ENCODE measurements at regions not wholly inside any gene's neighbourhood (a gene's known extent, or its start where the extent isn't known, plus 50 kb on each side); places are given as distances from the start of the nearest gene placed in this dataset.

DNA sequence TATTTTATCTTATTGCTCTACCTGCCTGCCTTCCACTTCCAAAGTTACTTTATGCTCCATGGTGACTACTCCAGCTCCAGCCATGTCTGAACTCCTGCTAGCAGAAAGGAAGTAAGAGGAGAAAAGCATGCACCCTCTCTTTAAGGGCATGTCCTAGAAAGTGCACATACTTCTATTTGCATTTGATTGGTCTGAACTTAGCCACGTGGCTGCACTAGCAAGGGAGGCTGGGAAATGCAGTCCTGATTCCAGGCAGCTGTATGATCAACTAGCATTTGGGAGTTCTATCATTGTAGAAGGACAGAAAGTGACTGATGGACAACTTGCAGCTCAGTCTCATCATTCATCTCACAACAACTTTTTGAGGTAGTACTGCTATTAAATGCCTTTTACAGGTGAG is 515.7 kb downstream of the BUD13 start:
- Histone ChIP-seq H3K4me3 (ENCODE audit: low read depth in 1 of 3, low read length in 3 of 3) (no peak overlapping the region), H3K36me3 (ENCODE audit: control insufficient read depth in 4 of 4, insufficient read depth in 3 of 4, low read depth in 1 of 4, low read length in 3 of 4) (no peaks in the 10 kb centered on the region), H3K9ac (ENCODE audit: low read depth in 1 of 2, low read length in 2 of 2) (no peak overlapping the region), H3K27me3 (ENCODE audit: control insufficient read depth in 4 of 4, insufficient read depth in 4 of 4, low read length in 3 of 4) (peaks cover 0 to 2% (median 0%) of the 10 kb centered on the region in 4 donors), H3K4me1 (ENCODE audit: control insufficient read depth in 4 of 4, insufficient read depth in 4 of 4, low read length in 3 of 4) (no peaks in the 10 kb centered on the region), H3K27ac (ENCODE audit: low read depth in 1 of 2, low read length in 2 of 2) (no peak overlapping the region), H3K9me3 (ENCODE audit: control insufficient read depth in 4 of 4, low read length in 3 of 4) (no peaks in the 10 kb centered on the region)
- DNase-seq (ENCODE audit: low spot score), result no peak
- TF ChIP-seq, protein P1, sequence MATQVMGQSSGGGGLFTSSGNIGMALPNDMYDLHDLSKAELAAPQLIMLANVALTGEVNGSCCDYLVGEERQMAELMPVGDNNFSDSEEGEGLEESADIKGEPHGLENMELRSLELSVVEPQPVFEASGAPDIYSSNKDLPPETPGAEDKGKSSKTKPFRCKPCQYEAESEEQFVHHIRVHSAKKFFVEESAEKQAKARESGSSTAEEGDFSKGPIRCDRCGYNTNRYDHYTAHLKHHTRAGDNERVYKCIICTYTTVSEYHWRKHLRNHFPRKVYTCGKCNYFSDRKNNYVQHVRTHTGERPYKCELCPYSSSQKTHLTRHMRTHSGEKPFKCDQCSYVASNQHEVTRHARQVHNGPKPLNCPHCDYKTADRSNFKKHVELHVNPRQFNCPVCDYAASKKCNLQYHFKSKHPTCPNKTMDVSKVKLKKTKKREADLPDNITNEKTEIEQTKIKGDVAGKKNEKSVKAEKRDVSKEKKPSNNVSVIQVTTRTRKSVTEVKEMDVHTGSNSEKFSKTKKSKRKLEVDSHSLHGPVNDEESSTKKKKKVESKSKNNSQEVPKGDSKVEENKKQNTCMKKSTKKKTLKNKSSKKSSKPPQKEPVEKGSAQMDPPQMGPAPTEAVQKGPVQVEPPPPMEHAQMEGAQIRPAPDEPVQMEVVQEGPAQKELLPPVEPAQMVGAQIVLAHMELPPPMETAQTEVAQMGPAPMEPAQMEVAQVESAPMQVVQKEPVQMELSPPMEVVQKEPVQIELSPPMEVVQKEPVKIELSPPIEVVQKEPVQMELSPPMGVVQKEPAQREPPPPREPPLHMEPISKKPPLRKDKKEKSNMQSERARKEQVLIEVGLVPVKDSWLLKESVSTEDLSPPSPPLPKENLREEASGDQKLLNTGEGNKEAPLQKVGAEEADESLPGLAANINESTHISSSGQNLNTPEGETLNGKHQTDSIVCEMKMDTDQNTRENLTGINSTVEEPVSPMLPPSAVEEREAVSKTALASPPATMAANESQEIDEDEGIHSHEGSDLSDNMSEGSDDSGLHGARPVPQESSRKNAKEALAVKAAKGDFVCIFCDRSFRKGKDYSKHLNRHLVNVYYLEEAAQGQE (IDR thresholded peaks at IDR 0.05), result no peak
- no peak for TF ChIP-seq SP1 (IDR thresholded peaks at IDR 0.05)
- no peak for TF ChIP-seq RAD21 (IDR thresholded peaks at IDR 0.05)
- TF ChIP-seq, protein P2, sequence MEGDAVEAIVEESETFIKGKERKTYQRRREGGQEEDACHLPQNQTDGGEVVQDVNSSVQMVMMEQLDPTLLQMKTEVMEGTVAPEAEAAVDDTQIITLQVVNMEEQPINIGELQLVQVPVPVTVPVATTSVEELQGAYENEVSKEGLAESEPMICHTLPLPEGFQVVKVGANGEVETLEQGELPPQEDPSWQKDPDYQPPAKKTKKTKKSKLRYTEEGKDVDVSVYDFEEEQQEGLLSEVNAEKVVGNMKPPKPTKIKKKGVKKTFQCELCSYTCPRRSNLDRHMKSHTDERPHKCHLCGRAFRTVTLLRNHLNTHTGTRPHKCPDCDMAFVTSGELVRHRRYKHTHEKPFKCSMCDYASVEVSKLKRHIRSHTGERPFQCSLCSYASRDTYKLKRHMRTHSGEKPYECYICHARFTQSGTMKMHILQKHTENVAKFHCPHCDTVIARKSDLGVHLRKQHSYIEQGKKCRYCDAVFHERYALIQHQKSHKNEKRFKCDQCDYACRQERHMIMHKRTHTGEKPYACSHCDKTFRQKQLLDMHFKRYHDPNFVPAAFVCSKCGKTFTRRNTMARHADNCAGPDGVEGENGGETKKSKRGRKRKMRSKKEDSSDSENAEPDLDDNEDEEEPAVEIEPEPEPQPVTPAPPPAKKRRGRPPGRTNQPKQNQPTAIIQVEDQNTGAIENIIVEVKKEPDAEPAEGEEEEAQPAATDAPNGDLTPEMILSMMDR (IDR thresholded peaks at IDR 0.05; ENCODE audit: low read depth, low read length, missing input control), result no peak
- no peak for TF ChIP-seq JUND (IDR thresholded peaks at IDR 0.05)
- TF ChIP-seq HNF4G (IDR thresholded peaks at IDR 0.05), result no peak
- no peak for TF ChIP-seq EGR1 (IDR thresholded peaks at IDR 0.05; ENCODE audit: low read depth in 2 of 2)
- TF ChIP-seq, protein P3, sequence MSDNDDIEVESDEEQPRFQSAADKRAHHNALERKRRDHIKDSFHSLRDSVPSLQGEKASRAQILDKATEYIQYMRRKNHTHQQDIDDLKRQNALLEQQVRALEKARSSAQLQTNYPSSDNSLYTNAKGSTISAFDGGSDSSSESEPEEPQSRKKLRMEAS (IDR thresholded peaks at IDR 0.05), result no peak
- TF ChIP-seq, protein P4, sequence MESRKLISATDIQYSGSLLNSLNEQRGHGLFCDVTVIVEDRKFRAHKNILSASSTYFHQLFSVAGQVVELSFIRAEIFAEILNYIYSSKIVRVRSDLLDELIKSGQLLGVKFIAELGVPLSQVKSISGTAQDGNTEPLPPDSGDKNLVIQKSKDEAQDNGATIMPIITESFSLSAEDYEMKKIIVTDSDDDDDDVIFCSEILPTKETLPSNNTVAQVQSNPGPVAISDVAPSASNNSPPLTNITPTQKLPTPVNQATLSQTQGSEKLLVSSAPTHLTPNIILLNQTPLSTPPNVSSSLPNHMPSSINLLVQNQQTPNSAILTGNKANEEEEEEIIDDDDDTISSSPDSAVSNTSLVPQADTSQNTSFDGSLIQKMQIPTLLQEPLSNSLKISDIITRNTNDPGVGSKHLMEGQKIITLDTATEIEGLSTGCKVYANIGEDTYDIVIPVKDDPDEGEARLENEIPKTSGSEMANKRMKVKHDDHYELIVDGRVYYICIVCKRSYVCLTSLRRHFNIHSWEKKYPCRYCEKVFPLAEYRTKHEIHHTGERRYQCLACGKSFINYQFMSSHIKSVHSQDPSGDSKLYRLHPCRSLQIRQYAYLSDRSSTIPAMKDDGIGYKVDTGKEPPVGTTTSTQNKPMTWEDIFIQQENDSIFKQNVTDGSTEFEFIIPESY (IDR thresholded peaks at IDR 0.05), result no peak
- no peak for TF ChIP-seq RXRA (IDR thresholded peaks at IDR 0.05)
- no peak for TF ChIP-seq TAF1 (conservative IDR thresholded peaks at IDR 0.05)
- TF ChIP-seq, protein P5, sequence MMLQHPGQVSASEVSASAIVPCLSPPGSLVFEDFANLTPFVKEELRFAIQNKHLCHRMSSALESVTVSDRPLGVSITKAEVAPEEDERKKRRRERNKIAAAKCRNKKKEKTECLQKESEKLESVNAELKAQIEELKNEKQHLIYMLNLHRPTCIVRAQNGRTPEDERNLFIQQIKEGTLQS (IDR thresholded peaks at IDR 0.05), result no peak
- 5% methylated on average over 1 of the region's 1 CpG for WGBS

DNA sequence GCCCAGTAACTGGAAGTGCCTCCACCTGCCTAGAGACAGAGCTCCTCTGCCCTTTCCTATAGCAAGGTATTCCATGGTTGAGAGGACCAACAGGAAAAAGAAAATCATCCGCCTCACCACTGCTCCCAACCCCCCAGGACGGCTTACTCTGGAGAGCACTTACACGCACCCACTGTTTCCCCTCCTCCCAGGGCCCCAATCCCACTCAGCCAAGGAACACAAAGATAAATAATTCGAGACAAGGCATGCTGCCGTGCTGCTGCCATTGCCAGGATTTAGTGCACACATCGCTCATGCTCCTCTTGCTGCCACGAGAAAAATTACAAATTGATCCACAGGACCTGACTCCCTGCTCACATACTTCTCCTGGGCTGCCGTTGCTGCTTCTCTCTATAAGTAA is 516.6 kb downstream of the BUD13 start:
- DNase-seq (ENCODE audit: low spot score), result no peak
- TF ChIP-seq, protein P3 (IDR thresholded peaks at IDR 0.05), result no peak
- no peak for TF ChIP-seq TAF1 (conservative IDR thresholded peaks at IDR 0.05)
- TF ChIP-seq NR2F2 (IDR thresholded peaks at IDR 0.05), result no peak
- TF ChIP-seq JUND (IDR thresholded peaks at IDR 0.05), result no peak
- TF ChIP-seq FOXA1 (IDR thresholded peaks at IDR 0.05), result no peak
- TF ChIP-seq GABPA (IDR thresholded peaks at IDR 0.05 in 1 of 2, conservative IDR thresholded peaks at IDR 0.05 in 1 of 2), result no peak
- TF ChIP-seq, protein P2 (IDR thresholded peaks at IDR 0.05; ENCODE audit: low read depth, low read length, missing input control), result no peak
- no peak for TF ChIP-seq YY1 (IDR thresholded peaks at IDR 0.05)
- TF ChIP-seq SP1 (IDR thresholded peaks at IDR 0.05), result no peak
- no peak for TF ChIP-seq EGR1 (IDR thresholded peaks at IDR 0.05; ENCODE audit: low read depth in 2 of 2)
- TF ChIP-seq, protein P1 (IDR thresholded peaks at IDR 0.05), result no peak
- no peak for TF ChIP-seq RXRA (IDR thresholded peaks at IDR 0.05)
- Histone ChIP-seq H3K27me3 (ENCODE audit: control insufficient read depth in 4 of 4, insufficient read depth in 4 of 4, low read length in 3 of 4) (peaks cover 0 to 2% (median 0%) of the 10 kb centered on the region in 4 donors), H3K27ac (ENCODE audit: low read depth in 1 of 2, low read length in 2 of 2) (no peak overlapping the region), H3K4me1 (ENCODE audit: control insufficient read depth in 4 of 4, insufficient read depth in 4 of 4, low read length in 3 of 4) (no peaks in the 10 kb centered on the region), H3K36me3 (ENCODE audit: control insufficient read depth in 4 of 4, insufficient read depth in 3 of 4, low read depth in 1 of 4, low read length in 3 of 4) (no peaks in the 10 kb centered on the region), H3K9me3 (ENCODE audit: control insufficient read depth in 4 of 4, low read length in 3 of 4) (no peaks in the 10 kb centered on the region), H3K4me3 (ENCODE audit: low read depth in 1 of 3, low read length in 3 of 3) (no peak overlapping the region), H3K9ac (ENCODE audit: low read depth in 1 of 2, low read length in 2 of 2) (no peak overlapping the region)
- WGBS, result 71% methylated on average over 8 of the region's 8 CpGs
